Hematopoietic multipotent progenitor cell treated with erythropoietin and hydrocortisone succinate and interleukin-3 and kit ligand, for 6 days (in vitro differentiated cells): ENCODE measurements at regions not wholly inside any gene's neighbourhood (a gene's known extent, or its start where the extent isn't known, plus 50 kb on each side); places are given as distances from the start of the nearest gene placed in this dataset.

Source experiments
- DNase-seq: peaks from one replicate; pipeline ENCODE4 v3.0.0-alpha.2; 2015

GRCh38 chr3:168885028-168885427 is 778.5 kb downstream of the MECOM start:
- DNase-seq = no peak

- peak; percentile 11 for DNase-seq
Measured at GRCh38 chr3:168884353-168884903, 779.1 kb downstream of the MECOM start.

- DNase-seq = no peak
Measured at GRCh38 chr3:168883145-168883544, 780.4 kb downstream of the MECOM start.

GRCh38 chr3:168881804-168882203 is 781.7 kb downstream of the MECOM start:
- no peak for DNase-seq

GRCh38 chr3:168878655-168879054 is 782.9 kb upstream of the GOLIM4 start:
- no peak for DNase-seq

GRCh38 chr3:168877899-168878298 is 782.2 kb upstream of the GOLIM4 start:
- no peak for DNase-seq

GRCh38 chr3:168876346-168877035 is 780.8 kb upstream of the GOLIM4 start:
- no peak for DNase-seq

- DNase-seq = no peak
Measured at GRCh38 chr3:168872826-168873225, 777.1 kb upstream of the GOLIM4 start.

- DNase-seq = no peak
Measured at GRCh38 chr3:168870892-168871291, 775.2 kb upstream of the GOLIM4 start.

GRCh38 chr3:168865022-168865551 is 769.4 kb upstream of the GOLIM4 start:
- DNase-seq = peak; percentile 60

- DNase-seq = no peak
Measured at GRCh38 chr3:168864107-168865021, 768.6 kb upstream of the GOLIM4 start.

- no peak for DNase-seq
Measured at GRCh38 chr3:168863561-168863960, 767.8 kb upstream of the GOLIM4 start.

- no peak for DNase-seq
Measured at GRCh38 chr3:168862466-168862865, 766.7 kb upstream of the GOLIM4 start.

- DNase-seq = no peak
Measured at GRCh38 chr3:168860592-168860991, 764.9 kb upstream of the GOLIM4 start.

GRCh38 chr3:168860028-168860427 is 764.3 kb upstream of the GOLIM4 start:
- DNase-seq = no peak

GRCh38 chr3:168859574-168859973 is 763.9 kb upstream of the GOLIM4 start:
- DNase-seq = peak; percentile 16

GRCh38 chr3:168859143-168859542 is 763.4 kb upstream of the GOLIM4 start:
- DNase-seq = peak; percentile 6

- DNase-seq = peak; percentile 28
Measured at GRCh38 chr3:168858327-168858726, 762.6 kb upstream of the GOLIM4 start.

- DNase-seq = no peak
Measured at GRCh38 chr3:168850109-168850508, 754.4 kb upstream of the GOLIM4 start.

GRCh38 chr3:168847291-168847883 is 751.7 kb upstream of the GOLIM4 start:
- peak; percentile 79 for DNase-seq

- DNase-seq = no peak
Measured at GRCh38 chr3:168844894-168845482, 749.3 kb upstream of the GOLIM4 start.

GRCh38 chr3:168844472-168844871 is 748.7 kb upstream of the GOLIM4 start:
- DNase-seq = no peak

- no peak for DNase-seq
Measured at GRCh38 chr3:168843481-168843880, 747.8 kb upstream of the GOLIM4 start.
